Renal cortex interstitium (tissue), 11 donors: ENCODE measurements at regions not wholly inside any gene's neighbourhood (a gene's known extent, or its start where the extent isn't known, plus 50 kb on each side); places are given as distances from the start of the nearest gene placed in this dataset.

Source experiments
- DNase-seq, 11 donors: peaks; one replicate each; pipeline ENCODE4 v3.0.0-alpha.2; 2013; ENCODE audit warnings: low read depth in 9 of 11, low spot score in 4 of 11; ENCODE audit errors: extremely low read depth in 1 of 11

DNA sequence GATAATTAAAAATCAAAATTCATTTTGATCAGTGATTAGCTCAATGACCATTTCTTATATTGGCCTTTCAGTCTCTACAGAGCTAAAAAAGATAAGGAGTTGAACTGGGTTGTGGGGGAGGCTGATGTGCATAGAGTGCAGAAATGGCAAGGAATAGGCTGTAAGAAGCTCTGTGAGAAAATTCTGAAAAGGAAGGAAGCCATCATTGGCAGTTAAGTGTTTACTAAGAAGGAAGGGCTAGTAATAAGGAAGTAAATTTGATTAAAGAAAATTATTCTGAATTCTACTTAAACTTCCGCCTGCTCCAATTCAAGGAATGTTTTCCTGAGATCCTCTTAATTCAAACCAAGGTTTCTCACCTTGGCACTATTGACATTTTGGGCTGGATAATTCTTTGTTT lies 187.5 kb downstream of the MZT1 start:
- DNase-seq = no peak

DNA sequence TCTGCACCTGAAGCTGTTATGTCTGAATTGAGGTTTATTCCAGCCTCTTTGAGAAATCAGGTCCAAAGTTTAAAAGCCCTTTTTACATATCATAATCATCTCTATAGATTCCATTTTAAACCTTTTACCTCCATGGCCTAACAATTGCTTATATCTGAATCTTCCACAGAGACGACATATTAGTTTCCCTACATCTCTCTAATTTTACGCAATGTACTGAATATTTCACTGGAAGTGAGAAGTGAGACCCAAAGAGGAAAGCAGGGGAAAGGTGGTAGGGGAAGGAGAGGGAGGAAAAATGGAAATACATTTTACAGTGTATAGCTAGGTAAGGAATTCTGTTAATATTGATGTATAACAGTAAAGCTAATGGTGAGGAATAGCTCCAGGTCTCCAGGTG lies 189.6 kb downstream of the MZT1 start:
- DNase-seq = no peak

DNA sequence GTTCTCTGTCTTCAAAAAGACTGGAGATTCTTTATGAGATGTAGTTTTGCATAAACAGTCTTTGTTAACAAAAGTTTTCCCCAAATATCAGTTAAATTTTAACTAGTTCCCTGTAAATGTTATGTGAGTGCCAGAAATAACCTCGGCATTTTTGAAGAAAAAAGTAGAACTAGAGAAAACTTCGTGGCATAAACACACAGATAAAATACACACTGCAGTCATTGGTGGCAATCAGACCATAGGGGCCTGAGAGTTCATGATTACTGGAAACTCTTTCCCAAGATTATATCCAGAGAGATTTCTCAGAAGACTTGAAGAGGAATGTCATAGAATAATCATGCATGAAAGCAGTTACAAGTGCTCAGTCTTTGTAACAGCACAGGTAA lies 190.0 kb downstream of the MZT1 start:
- DNase-seq = no peak

DNA sequence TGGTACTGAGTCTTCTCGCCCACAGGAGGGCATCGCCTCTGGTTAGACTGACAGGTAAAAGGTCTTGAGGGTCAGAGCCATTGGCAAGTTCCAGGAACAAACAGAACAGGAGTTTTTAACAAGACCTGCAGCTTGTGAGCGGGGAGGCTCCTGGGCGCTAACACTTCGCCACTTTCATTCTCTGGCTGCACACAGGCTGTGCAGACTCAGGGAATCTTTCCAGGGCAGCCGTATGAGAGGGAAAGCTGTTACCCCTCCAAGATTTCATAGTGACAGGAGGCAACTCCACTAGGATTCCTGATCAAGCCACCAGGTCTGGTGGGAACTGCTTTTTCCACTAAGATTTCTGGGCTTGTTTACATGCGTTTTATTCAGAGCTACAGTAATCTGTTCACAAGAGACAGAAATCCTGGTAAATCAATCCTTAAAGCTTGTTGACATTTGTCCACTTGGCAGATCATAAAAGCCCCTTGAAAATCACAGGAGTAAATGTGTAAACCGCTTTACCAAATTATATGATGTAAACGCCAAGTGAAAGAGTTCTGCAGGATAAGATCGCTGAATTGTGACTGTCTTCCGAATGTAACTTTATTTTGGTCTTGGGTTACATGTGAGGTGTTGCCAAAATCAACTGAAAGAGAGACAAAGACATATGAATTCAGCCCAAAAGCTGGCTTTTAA lies 190.6 kb downstream of the MZT1 start:
- DNase-seq = peak; percentile 24 to 66 (median 50)

DNA sequence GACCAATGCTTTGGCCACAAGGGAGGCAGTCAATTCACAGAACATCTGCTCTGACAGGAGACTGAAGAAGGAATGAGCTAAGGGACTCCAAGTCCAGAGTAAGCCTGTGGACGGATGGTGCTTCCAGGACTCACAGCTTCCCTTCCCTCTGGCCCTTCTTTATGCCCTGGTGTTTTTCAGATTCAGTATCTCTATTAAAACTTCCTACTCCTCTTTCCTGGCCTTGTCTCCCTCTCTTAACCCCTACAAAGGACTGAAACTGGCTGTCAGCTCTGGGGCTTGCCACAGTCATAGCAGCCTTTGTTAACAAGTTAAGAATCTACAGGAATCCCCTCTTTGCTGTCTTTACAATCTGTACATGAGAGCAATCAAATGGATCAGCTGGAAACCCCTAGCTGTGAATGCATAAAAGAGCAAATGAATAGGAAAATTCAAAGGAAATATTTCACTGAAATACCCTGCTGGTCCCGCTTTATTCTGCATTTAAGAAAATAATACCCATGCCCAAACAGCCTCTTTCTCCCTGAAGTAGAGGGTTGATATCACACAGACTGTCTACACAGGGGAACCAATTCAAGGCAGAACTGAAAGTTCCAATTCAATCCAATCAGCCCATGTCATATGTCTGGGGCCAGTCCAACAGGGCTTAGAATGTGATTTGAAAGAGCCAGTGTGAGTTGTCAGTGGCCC lies 192.3 kb downstream of the MZT1 start:
- no peak for DNase-seq

DNA sequence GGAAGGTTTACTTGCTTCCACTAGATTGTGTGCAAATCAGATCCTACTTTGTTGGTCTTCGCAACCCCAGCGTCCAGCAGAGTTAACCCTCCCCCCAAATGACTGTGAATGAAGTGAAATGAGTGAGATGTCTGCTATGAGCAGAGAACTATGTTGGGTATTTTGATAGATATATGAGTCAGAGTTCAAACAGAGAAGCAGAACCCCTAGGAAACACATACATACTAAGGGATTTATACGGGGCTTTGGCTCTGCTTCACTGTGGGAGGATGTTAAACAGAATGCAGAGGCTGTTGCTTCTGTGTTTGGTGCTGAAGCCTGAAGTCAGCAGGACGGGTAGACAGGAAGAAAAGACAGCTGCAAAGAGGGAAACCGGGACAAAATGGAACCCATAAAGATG lies 197.0 kb downstream of the MZT1 start:
- DNase-seq = no peak

DNA sequence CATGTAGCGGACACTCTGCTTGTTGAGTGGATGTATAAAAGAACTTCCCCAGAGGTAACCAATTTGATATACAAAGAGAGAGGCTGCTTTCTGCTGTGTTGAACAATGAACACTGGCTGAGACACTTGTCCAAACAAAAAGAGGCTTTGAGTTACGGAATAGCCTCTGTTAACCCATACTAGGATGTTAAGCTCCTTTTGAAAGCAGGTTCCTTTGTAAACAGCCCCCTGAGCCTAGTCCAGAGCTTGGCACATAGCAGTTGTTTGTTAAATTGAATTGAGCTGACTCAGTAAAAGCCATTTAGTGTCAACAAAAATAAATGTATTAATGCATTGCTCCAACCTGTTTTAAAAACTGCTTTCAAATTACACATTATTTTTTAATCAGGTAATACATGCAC lies 200.1 kb downstream of the MZT1 start:
- DNase-seq = no peak

DNA sequence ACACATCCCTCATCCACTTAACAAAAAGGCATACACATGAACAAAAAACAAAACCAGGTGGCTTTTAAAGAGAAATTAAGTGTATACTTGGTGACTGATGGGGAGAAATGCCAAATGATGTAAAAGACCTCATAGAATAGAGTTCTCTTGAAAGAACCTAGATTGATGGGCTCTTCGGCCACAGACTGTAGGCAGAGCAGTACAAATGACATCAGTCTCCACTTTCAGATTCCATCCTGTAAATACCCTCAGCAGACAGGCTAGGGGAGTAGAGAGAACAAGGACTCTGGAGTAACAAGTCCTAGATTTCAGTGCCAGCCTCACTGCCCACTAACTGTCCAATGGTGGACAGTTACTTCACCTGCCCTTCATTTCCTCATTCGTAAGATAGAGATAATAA lies 203.8 kb downstream of the MZT1 start:
- no peak for DNase-seq

DNA sequence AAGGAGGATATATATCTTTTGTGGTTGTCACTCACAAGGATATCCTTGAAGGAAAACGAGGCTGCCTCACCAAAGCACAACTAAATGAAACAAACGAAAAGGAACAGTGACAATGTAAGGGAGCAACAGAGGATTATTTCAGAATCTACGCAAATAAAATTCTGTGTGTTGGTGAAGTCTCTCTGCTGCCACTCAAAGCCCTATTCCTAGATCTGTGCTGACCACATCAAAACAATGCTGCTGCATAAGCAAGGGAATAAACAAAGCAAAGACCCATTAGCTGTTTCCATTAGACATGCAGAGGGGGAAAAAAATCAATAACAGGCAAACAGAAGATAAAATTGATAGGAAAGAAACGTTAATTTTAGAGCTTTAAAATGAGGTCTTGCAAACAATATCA lies 204.4 kb downstream of the MZT1 start:
- DNase-seq = no peak

DNA sequence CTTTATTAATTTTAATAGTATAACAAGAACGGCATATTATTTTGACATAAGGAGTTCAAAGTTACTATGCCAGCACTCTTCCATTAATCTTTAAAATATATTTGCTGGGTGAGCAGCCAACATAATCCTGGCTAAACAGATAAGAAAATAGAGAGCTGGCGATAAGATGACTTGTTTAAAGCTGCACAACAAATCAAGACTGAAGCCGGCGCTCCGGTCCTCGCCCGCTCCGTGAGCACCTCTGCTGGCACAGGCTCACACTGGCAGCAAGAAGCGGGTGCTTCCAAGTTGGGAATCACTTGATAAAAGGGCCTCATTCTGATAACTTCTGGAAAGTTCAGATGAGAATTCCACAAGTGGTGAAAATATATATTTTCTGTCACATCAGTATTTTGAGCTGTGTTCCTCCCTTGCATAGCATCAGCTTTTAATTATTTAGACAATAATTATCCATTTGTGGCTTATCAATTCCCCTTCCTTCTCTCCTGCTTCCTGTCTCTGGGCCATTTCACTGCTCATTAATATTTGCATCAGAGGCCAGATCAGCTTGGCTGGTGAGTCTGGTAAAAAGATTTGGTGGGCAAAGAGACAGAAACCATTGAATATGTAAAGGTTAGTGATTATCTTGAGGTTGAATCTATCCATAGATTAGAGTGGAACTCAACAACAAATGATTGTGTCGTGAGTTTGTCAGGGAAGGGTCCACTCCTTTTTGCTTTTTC lies 205.3 kb downstream of the MZT1 start:
- DNase-seq = no peak

DNA sequence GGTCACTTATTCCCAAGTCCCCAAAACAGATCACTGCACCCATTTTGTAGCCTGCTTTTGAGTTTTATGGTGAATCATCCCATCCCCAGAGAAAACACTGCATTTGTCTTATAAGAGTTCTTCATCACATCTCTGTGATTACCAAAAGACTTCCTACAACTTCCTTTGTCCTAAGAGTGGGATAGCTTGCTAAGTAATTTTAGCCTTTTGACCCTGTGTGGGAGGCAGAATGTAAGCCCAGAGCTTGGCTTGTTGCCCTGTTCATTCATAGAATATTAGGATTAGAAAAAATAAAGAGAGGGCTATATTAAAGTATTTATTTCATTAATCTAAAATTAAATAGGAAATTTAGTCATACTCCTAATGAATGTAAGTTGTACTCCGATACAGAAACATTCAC lies 213.3 kb downstream of the MZT1 start:
- DNase-seq = no peak

DNA sequence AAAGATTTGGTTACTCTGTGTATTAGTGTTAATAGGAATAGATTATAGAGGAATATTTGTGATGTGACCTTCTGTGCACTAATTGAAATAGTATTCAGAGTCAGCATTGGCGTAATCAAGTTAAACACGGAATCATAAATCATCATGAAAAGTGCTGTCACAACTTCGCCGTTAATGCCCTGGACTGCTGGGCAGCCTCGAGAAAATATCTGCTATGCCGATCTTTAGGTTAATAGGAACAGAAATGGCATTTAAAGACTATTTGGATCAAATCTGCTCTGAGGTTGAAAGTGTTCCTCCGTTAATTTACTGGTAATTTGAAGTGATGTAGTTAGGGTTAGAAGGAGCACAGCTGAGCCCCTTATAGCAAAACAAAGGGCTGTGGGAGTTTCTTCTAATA lies 219.0 kb downstream of the MZT1 start:
- no peak for DNase-seq

DNA sequence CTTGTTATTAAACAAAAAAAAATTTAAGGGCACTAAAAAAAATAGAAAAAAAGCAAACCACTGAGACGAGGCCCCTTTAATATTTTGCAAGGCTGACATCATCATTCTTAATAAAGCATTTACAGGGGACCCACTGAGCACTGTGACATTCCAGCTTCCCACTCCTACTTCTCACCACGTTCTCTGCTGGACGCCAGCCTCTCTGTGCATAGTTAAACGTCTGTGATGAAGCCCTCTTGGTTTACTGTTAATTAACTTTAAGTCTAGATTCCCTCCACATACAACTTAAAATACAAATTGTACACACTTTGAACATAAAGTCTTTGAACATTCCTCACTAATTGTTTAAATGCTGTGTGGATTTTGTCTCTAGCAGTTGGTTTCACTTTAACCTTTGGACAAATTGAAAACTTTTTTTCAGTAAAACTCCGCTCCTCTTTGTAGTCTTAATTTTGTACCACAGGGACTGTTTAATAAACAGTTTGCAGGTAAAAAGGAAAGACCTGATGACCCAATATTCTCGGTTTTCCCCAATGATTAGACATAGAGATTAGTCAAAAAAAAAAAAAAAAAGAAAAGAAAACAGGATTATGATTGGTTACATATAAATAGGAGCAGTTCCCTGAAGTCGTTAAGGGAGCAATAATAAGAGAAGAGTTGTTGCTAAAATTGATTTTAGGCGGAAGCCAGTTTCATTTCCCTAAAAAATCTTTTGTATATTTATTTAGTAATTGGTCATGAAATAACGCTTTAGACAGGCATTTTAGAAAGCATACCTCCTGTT lies 219.8 kb downstream of the MZT1 start:
- no peak for DNase-seq

DNA sequence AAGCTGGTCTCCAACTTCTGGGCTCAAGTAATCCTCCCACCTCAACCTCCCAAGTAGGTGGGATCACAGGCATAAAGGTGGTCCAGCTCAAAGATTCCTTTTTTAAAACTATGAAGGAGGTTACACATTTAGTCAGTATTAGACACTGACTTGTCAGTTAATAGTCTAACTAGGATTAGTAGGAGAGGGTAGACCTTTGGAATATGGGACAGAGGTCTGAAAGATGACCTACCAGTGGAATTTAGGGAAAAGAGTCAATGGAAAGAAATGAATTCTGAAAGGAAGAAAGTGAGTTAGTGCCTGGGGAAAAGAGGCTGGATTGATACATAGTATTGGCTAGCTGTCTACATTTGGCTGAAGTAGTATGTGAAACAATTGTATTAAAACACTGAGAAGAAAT lies 220.7 kb downstream of the MZT1 start:
- no peak for DNase-seq

DNA sequence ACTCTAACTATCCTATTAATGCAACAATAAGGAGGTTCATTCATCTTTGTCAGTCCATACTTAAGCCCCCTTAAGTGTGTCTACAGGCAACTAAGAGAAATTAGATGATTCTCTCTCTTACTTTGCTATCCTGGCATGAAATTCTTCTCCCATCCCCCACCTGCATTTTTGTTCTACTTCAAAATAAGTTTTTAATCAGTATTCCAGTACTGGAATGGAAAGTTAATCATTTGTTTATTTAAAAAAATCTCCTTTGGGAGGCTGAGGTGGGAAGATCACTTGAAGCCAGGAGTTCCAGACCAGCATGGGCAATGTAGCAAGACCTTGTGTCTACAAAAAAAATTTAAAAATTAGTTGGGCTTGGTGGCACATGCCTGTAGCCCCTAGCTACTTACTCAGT lies 222.1 kb downstream of the MZT1 start:
- no peak for DNase-seq

DNA sequence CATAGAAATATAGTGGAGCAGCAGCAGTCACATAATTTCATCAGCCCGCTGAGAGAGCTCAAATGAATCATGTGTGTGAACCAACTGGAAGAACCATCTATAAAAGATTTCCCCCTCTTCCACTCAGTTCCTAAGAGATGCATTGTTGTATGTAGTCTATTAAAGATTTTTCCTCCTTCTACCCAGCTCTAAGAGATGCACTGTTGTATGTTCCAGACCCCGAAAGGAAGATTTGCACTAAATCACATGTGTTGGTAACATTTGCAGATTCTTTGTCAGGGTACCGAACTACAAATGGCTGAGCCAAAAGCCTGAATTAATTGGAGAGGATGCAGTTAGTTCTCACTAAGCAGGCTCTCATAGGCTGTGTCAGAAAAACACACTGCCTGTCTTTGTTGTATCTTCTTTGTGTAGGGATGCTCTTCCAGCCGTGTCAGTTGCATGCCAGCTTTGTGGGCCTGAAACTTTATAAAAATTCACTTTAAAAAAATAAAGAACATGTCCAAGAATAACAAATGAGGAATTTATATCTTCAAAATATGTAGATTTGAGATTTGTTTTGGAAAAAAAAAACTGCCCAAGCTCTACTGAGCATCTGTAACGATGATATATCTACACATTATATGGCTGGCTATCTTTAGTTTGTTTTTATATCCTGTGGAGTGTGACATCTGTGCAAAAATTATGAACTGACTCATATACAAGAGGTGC lies 223.1 kb downstream of the MZT1 start:
- DNase-seq = no peak

DNA sequence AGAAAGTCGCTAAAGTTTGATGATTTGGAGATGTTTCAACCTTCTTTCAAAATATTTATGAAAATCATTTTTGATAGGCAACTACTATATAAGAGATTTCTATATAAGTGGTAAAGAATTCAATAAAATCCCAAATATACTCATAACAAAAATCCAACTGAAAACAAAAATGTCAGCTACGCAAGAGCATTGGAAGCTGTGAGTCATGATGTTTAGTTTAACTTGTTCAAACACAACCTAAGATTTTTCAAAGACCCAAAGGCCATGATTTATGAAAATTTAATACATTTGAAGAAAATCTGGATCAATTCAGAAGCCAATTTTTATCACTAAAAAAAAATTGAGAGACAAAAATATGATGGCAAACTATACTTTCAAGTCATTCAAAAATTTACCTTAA lies 226.6 kb downstream of the MZT1 start:
- no peak for DNase-seq

DNA sequence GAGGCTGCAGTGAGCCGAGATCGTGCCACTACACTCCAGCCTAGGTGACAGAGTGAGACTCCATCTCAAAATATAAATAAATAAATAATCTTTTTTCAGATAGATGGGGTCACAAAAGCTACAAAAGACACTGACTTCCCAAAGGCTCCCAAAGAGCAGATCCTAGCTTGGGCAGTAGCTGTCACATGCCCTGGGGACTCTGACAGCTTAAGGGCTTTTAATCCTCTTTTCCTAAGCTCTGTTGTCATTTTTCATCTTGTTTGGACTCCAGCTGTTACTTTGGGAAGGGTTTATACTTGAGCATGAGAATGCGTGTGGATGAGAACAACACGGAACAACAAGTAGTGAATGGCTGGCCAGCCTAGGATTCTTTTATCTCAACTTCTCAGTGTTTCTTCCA lies 231.7 kb downstream of the MZT1 start:
- no peak for DNase-seq

DNA sequence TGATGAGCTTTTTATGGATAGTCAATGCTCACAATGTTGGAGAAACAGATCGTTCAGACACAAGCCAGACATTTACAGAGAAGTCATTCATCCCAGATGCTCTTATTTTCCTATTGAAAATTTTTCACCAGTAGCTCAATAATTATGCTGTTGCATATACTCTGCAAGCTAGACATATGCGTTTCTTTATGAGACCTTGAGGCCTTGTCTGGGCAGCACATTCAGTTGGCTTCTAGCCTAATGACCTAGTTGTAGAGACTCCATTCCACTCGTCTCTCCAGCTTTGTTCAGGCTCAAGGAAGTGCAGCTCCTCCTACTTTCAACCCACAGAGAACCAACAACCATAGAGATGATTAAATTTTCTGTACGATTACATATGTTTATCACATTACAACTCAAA lies 237.7 kb downstream of the MZT1 start:
- no peak for DNase-seq
